Esophagus squamous epithelium (tissue), 4 donors: ENCODE measurements at regions not wholly inside any gene's neighbourhood (a gene's known extent, or its start where the extent isn't known, plus 50 kb on each side); places are given as distances from the start of the nearest gene placed in this dataset.

Source experiments
- POLR2A ChIP-seq, 4 donors: fragments of 450-650 bp; IDR thresholded peaks; one replicate each; pipeline ENCODE4 v1.6.1; 2017; ENCODE audit warnings: antibody characterized with exemption in 4 of 4, mild to moderate bottlenecking in 4 of 4, moderate library complexity in 3 of 4
- TF ChIP-seq, protein P1 (sequence below), 6 experiments: fragments of 450-650 bp in 4 of 6; fragments of 200-600 bp in 2 of 6; sonication (generic) in 2 of 6; IDR thresholded peaks; one replicate each; pipeline ENCODE4 v1.5.1; 2016 to 2019; ENCODE audit warnings: antibody characterized with exemption in 6 of 6, mild to moderate bottlenecking in 4 of 6, moderate library complexity in 4 of 6

- TF ChIP-seq, protein P1, sequence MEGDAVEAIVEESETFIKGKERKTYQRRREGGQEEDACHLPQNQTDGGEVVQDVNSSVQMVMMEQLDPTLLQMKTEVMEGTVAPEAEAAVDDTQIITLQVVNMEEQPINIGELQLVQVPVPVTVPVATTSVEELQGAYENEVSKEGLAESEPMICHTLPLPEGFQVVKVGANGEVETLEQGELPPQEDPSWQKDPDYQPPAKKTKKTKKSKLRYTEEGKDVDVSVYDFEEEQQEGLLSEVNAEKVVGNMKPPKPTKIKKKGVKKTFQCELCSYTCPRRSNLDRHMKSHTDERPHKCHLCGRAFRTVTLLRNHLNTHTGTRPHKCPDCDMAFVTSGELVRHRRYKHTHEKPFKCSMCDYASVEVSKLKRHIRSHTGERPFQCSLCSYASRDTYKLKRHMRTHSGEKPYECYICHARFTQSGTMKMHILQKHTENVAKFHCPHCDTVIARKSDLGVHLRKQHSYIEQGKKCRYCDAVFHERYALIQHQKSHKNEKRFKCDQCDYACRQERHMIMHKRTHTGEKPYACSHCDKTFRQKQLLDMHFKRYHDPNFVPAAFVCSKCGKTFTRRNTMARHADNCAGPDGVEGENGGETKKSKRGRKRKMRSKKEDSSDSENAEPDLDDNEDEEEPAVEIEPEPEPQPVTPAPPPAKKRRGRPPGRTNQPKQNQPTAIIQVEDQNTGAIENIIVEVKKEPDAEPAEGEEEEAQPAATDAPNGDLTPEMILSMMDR (IDR thresholded peaks at IDR 0.05) = no peak
- no peak for TF ChIP-seq POLR2A (IDR thresholded peaks at IDR 0.05)
Observed at GRCh38 chr5:74116266-74116665, 490.3 kb downstream of the ARHGEF28 start.
